SKM-1 (cell line): ENCODE measurements at regions not wholly inside any gene's neighbourhood (a gene's known extent, or its start where the extent isn't known, plus 50 kb on each side); places are given as distances from the start of the nearest gene placed in this dataset.
"Not testable (repeated sequence)": the region's sequence is repeated elsewhere in the genome, so short reads cannot be mapped to it uniquely, and the experiment has no call there.

Experiments
- DNase-seq: peaks from one replicate; lab custom pipeline; 2025; ENCODE audit not compliant: unreplicated experiment; lab: John Stamatoyannopoulos, UW

- DNase-seq, result no peak
Measured at GRCh38 chr5:171541341-171541776, 121.9 kb downstream of the FGF18 start.

DNA sequence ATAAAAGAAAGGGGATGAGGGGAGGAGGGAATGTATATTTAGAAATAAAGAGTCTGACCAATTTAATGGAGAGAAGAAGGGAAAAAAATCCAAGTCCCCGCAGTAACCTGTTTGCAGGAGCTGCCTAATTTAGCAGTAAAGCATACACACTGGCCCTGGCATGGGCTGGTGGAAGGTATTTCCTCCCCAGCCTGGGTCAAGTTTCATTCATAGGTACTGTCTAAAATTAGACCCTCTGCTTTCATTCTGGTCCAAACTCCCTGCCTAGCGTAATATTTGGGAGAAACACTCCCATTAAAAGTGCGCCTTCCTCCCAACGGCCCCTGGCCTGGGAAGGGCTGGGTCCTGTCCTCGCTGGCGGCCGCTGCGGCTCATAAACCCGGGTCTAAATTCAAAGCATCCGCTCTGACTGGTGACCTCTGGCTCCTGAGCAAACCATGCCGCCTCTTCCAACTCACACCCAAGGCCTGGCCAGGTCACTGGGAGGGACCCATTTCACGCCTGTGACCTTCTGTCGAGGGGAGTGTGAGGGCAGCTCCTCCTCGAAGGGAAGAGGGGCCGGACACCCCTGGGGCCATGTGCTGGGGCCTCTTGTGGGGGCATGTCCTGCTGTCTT is 123.2 kb downstream of the FGF18 start:
- no peak for DNase-seq

DNA sequence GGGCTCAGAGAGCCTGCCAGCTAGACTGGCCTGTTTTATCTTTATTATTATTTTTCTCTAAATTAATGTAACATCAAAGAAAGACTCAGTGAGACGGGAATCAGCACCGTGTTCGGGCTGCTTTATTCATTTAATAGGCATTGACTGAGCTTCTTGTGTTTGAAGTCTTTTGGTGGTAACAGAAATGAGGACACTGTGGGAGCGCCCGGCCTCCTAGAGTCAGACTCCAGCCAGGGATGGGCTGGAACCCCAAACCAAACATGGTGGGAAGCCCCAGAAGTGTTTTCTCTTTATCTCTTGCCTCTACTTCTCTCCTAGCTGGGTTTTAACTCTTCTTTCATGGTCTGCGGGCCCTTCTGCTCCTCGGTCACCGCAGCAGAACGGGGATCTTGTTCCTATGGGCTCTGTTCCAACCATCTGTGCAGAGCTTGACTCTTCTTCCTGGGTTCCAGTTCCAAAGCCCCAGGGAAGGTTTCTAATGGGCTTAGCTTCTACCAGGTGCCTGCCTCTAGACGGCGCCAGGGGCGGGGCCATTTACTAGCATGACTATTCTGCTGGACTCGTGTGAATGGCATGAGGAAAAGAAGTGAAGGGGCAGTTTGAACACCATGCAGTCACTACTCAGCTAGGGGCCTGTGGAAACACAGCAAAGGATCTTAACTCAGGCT is 123.8 kb downstream of the FGF18 start:
- DNase-seq, result no peak

GRCh38 chr5:171544913-171545765 is 125.7 kb downstream of the FGF18 start:
- DNase-seq, result no peak

GRCh38 chr5:171549274-171549673 is 129.8 kb downstream of the FGF18 start:
- no peak for DNase-seq

- DNase-seq, result not testable (repeated sequence)
Measured at GRCh38 chr5:171553817-171554216, 134.4 kb downstream of the FGF18 start.

DNA sequence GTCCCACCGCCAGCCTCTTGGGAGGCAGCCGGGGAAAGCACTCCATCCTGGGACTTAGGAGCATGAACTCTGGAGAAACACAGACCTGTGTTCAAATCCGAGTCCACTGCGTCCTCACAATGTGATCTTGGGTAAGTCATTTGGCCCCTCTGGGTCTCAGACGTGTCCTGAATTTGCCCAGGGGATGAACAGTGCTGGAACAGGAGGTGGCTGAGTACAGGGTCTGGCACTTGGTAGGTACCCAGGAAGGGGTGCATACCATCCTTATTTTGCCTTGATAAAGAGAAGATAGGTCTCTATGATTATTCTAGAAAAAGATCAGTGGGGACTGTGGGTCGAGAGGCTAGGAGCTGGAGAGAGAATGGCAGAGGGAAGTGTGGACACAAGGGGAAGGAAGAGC is 135.7 kb downstream of the FGF18 start:
- DNase-seq, result no peak

DNA sequence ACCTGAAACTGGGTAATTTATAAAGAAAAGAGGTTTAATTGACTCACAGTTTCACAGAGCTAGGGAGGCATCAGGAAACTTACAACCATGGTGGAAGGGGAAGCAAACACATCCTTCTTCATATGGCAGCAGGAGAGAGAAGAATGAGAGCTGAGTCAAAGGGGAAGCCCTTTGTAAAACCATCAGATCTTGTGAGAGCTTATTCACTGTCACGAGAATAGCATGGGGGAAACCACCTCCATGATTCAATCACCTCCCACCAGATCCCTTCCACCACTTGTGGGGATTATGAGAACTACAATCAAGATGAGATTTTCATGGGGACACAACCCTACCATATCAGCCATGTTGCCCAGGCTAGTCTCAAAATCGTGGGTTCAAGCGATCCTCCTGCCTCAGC is 143.4 kb downstream of the FGF18 start:
- DNase-seq, result no peak

- DNase-seq, result no peak
Measured at GRCh38 chr5:171568389-171568788, 148.9 kb downstream of the FGF18 start.

- no peak for DNase-seq
Measured at GRCh38 chr5:171569065-171569712, 149.7 kb downstream of the FGF18 start.

DNA sequence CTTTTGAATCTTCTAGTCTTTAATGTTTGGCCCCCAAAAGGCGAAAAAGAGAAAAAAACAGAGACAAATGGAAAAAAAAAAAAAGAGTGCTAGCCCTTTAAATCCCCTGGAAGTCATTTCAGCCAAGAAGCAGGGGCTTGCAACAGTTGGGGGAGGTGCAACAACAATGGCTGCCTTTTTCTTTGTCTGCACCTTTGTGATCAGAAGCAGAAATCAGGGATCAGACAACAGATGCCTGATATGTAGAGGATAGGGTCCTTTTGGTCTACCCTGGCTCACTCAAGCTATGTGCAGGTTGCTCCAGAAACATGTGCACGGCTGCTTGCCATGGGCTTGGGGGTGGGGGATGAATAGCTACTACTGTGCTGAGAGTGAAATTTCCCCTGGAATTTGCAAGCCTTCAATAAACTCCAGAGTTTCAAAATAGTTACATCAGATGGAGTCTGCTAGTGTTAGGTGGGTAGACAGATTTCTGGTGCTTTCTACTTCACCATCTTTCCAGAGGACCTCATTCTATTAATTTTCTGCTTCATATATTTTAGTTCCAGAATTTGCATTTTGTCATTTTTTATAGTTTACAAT is 150.9 kb downstream of the FGF18 start:
- no peak for DNase-seq

GRCh38 chr5:171571663-171572062 is 152.2 kb downstream of the FGF18 start:
- no peak for DNase-seq

DNA sequence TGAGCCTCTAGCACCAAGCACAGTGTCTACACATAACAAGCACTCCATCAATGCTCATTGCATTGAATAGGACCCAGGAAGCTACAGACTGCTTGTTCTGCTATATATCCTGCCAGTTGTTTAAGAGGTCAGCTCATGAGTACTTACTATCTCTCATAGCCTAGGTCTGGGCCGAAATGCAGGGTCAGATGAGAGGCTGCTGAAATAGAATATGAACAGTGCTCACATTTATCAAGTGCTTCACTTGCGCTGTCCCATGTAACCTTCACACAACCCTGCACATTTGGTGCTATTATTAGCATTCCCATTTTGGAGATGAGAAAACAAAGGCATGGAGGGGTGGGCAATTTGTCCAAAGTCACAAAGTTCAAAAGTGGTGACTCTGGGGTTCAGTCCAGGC is 153.6 kb downstream of the FGF18 start:
- DNase-seq, result no peak

DNA sequence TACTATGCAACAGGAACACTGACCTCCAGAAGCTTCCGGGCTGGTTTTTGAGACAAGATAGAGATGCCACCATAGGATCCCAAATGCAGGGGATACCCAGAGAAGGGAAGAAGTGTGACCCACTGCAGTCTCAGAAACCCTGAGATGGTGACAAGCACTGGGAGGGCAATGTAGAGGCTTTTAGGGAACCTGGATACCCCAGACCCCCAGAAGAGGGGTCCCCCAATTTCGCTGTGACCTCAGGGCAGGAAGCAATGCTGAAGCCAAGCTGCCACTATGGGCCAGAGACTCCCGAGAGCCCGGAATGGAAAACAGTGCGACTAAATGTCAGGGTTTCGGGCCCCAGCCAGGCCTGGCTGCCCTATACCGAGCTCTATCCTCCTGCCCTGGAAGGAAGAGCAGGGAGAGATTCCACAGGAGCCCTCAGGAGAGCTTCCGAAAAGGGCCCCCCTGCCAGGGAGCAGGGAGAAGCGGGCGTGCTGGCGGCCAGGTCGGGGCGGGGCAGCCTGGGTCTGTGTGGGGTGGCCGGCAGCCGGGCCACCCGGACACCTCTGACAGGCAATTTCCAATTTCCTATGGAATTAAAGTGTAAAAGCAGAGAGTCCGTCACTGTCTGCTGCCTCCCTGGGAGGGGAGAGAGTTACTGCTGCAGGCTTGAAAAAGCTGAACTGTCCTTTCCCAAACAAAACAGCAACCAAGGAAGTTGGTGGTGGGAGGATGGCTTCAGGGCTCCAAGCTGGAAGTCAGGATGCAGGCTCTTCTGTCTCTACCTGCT is 154.2 kb downstream of the FGF18 start:
- DNase-seq, result no peak

GRCh38 chr5:171574376-171574775 is 154.9 kb downstream of the FGF18 start:
- DNase-seq, result no peak

DNA sequence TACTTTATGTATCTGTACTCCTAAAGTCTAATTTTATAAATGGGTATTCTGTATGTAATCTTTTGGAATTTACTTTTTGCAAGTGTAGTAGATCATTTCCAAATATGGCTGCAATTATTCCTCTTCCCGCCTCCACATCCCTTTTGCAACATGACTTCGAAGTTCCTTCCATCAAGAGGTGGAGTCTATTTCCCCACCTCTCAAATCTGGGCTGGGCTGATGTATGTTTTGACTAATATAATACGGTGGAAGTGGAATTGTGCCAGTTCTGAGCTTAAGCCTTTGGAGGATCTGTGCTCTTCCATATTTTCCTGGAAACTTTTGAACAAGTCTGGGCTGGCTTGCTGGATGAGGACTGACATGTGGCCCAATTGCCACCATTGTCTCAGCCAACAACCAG is 155.9 kb downstream of the FGF18 start:
- no peak for DNase-seq

GRCh38 chr5:171575808-171576207 is 156.4 kb downstream of the FGF18 start:
- no peak for DNase-seq

DNA sequence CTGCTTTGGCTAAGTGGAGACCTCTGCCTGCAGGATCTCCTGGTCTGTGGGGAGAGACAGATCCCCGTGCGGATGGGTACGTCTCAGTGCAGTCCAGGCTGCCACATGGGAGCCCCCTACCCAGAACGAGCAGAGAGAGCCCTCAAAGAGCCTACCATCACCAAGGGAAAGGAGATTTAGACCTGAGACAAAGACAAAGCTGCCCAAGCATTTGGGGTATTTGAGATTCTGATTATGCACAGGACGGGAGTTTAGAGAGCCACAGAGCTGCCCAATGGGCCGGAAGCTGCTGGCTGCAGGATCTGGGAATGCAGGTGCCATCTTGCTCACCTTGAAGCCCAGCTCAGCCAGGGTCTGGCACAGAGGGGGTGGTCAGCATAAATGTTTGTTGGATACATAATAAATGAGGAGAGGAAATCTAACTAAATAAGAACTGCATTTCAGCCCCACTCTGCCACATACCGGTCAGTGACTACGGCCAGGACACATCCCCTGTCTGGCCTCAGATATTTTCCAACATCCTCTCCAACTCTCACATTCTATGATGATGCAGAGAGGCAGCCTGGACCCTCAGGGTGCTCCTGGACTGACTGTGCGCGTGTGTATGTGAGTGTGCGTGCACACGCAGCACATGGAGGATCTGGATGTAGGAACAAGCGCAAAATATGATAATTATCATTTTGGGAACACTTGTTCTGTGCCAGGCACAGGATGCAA is 157.8 kb downstream of the FGF18 start:
- DNase-seq, result no peak

- DNase-seq, result no peak
Measured at GRCh38 chr5:171578049-171578828, 158.8 kb downstream of the FGF18 start.
